GM21825 (cell line): ENCODE measurements at regions not wholly inside any gene's neighbourhood (a gene's known extent, or its start where the extent isn't known, plus 50 kb on each side); places are given as distances from the start of the nearest gene placed in this dataset.

ENCODE experiments used
- ATAC-seq: cut with Tn5 transposase; IDR thresholded peaks from one replicate; pipeline ENCODE4 v1.9.1; 2021; ENCODE audit warnings: mild to moderate bottlenecking, moderate library complexity; ENCODE audit not compliant: unreplicated experiment

DNA sequence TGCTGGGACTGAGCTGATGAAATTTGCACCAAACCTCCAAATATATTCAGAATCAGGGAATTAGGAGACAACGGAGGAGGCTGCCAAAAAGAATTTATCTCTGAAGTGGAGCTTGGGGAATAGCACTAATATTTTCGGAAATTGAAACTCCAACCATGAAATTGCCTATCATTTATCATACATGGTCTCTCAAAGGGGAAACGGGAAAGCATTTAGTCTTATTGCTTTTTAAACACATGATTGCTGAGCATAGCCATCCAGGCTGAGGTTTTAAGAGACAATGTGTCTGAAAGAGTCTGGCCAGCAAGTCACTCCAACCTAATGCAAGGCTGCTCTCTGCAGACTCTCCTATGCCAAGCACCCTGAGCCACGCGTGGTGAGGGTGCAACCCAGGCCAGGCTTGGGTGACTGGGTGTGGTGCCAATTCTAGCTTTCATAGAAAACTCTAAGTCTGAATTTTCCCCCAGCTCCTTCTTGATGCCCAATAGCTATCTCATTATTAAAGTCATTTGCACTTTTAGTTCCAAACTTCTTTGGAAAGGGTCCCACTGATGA lies 200.2 kb downstream of the RPLP1 start:
- no peak for ATAC-seq

DNA sequence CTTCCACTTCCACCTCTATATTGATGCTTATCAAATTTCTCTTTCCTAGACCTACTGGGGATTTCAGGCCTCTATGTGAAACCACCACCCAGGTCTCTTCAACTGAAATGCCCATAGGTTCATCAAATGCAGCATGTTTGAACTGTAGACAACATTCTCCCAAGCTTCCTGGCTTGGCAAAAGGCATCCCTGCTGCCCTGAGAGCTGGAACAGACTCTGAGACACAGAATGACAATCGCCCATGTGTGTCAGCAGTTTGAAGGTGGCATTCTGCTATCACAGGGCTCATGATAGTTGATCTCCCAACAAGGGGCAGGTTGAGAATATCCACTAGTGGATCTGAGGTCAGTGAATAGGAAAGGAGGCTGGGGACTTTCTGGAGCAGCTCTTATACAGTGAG lies 200.7 kb downstream of the RPLP1 start:
- no peak for ATAC-seq

DNA sequence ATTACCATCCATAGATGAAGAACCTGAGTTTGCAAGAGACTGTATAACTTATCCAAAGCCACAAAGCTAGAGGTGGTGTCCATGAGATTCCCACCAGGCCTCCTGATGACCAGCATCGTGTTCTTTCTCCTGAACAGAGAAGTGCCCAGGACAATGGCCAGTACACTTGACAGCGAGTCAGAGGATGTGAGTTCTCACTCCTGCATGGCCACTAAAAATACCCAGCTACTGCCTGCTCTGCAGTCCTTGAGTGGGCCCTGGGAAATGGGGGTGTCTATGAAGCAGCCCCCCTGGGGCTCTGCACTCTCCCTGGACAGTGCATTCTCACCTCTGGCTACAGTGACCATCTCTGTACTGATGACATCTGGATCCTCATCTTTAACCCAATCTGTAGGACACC lies 201.2 kb downstream of the RPLP1 start:
- ATAC-seq, result no peak

GRCh38 chr15:69656271-69657030 lies 203.8 kb downstream of the RPLP1 start:
- no peak for ATAC-seq

GRCh38 chr15:69657626-69658025 lies 205.0 kb downstream of the RPLP1 start:
- ATAC-seq, result no peak

GRCh38 chr15:69658411-69658945 lies 205.9 kb downstream of the RPLP1 start:
- ATAC-seq, result no peak

GRCh38 chr15:69659454-69660050 lies 206.9 kb downstream of the RPLP1 start:
- ATAC-seq, result no peak

DNA sequence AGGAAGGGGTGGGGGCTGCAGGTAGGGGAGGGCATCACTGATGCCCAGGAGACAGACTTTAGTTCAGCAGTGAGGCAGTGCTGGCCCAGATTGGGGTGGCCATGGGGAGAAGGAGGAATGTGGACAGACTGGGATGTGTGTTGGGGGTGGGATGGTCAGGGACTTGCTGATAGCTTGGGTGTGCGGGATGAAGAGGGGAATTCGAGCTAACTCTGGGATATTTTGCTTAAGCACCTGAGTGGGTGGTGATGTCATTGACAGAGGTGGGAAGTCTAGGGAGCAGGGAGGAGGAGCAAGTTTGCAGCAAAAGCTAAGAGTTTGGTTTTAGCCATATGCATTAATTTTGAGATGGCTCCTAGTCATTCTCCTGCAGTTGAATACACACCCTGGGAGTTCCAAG lies 207.5 kb downstream of the RPLP1 start:
- no peak for ATAC-seq

GRCh38 chr15:69660658-69661405 lies 208.2 kb downstream of the RPLP1 start:
- ATAC-seq, result no peak

- ATAC-seq, result no peak
These were observed 208.8 kb downstream of the RPLP1 start for GRCh38 chr15:69661446-69661845.

- no peak for ATAC-seq
These were observed 209.4 kb downstream of the RPLP1 start for GRCh38 chr15:69661871-69662644.

DNA sequence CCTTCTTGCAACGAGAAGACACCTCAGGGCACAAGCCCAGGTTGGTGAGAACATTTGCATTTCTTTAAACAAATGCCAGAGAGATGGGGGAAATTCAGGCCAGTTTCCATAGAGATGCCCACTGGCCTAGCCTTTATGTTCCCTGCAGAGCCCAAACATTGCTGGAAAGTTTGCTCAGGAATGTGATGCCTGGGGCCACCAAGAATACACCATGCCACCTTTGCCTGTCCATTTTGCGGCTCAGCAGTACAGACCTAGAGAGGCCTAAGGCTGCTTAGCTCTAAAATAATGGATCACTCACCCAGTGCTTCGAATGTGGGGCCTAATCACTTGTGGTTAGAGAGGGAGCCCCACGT lies 210.0 kb downstream of the RPLP1 start:
- ATAC-seq, result no peak

DNA sequence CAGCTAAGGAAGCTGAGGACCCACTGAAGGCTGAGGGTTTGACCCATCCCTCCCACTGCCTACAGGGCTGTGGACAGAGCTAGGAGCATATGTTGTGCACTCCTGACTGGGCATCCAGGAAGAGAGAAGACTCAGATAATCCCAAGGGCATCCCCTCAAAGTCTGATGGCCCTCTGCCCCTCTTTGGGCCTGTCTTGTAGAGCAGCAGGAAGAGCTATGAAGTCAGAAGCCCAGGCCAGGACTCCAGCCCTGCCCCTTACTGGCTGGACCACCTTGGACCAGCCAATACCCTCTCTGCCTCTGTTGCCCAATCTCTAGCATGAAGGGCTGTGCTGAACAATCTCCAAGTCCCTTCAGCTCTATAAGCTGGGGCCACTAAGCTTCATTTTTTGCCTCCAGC lies 210.8 kb downstream of the RPLP1 start:
- ATAC-seq, result no peak

DNA sequence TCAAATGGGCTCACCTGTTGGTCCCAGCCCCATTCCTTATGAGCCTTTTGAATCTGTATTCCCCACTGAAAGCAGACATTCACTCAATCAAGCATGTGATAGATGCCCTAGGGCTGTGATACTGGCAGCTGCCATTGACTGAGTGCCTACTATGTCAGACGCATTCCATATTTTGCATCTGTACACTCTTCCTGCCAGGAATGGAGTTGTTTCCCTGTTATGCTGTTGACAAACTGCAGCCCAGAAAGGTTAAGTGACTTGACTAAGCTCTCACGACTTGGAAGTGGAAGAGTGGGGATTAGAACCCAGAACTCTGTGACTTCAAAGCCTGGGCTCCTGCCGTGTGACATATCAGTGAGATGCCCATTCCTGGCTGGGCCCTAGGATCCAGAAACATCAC lies 211.4 kb downstream of the RPLP1 start:
- ATAC-seq, result no peak

DNA sequence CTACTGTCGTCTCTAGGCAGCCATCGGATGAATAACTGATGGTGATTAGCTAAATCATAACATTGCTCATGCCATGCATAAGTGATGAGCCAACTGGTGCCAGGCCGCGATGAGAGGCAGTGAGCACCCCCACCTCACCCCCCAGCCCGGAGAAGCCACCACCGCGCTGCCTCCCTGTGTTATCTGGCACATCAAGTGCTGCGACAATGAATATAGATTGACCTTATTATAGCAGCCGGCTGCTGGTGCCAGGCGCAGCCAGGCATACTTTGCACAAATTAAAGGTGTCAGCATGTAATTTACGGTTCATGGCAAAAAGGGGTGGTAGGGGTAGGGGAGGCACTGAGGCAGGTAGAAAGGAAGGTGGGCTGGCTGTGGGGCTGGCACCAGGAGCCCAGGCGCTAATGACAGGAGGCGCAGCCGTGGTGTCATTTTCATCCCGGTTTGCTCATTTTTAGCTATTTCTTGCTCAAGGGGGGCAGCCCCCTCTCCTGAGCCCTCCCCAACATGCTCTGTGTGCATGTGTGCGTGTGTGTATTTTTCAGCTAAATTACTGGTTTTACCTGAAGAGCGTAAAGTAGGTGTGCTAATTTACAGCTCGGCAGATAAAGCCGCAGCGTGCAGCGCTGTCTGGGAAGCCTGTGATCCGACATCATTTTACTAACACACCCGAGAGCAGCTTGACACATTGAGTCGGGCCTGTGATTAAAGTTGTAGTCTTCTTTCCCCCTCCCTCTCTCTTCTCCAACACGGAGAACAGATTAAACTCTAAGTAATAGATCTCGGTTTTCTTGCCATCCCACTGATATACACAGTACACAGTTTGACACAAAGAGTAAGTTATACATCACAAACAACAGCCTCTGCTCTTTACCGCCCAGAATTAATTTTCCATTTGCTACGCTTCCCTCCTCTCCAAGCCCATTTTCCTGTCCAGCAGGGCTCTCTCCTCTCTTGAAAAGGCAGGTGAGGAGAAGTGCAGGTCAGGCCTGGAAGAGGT lies 212.3 kb downstream of the RPLP1 start:
- no peak for ATAC-seq

- ATAC-seq, result no peak
These were observed 213.1 kb downstream of the RPLP1 start for GRCh38 chr15:69665641-69666111.

DNA sequence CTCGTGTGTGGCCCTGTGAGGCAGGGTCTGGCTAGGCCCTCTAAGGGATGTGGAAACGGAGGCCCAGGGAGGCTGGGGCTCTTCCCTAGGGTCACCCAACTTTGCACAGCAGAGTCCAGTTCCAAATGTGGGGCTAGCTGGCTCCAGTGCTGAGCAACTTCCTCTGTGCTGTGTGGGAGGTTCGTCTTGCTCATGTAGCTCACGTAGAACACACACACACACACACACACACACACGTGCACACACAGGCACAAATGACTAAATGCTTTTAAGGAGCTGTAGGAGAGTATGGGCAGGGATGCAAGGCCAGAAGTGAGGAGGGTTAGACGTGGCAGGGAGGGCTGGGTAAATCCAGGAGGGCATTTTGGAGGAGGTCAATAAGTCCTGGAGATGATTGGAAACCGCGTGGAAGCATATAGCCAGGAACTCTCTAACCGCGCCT lies 213.8 kb downstream of the RPLP1 start:
- ATAC-seq, result peak; percentile 1

- ATAC-seq, result peak; percentile 34
These were observed 214.5 kb downstream of the RPLP1 start for GRCh38 chr15:69666921-69667811.
